HG03175 (cell line): ENCODE measurements at regions not wholly inside any gene's neighbourhood (a gene's known extent, or its start where the extent isn't known, plus 50 kb on each side); places are given as distances from the start of the nearest gene placed in this dataset.
A peak's percentile ranks its signal among the peaks of the same experiment; 100 is the strongest.
"Not testable (repeated sequence)": the region's sequence is repeated elsewhere in the genome, so short reads cannot be mapped to it uniquely, and the experiment has no call there.

Source experiments
- ATAC-seq: cut with Tn5 transposase; IDR thresholded peaks from one replicate; pipeline ENCODE4 v1.9.1; 2021; ENCODE audit warnings: mild to moderate bottlenecking, moderate library complexity; ENCODE audit not compliant: unreplicated experiment

DNA sequence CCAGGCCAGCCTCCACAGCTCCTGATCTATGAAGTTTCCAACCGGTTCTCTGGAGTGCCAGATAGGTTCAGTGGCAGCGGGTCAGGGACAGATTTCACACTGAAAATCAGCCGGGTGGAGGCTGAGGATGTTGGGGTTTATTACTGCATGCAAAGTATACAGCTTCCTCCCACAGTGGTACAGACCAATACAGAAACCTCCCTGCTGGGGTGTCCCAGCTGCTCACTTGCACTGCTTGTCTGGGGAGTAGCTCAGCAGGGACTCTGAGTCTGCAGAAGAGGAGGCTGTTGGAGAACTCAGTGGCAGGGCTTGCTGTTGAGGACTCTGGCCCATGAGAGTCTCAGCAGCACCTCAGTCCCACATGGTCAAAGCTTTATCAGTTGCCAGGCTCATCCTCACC, 1256.6 kb downstream of the RPIA start:
- ATAC-seq: not testable (repeated sequence)

DNA sequence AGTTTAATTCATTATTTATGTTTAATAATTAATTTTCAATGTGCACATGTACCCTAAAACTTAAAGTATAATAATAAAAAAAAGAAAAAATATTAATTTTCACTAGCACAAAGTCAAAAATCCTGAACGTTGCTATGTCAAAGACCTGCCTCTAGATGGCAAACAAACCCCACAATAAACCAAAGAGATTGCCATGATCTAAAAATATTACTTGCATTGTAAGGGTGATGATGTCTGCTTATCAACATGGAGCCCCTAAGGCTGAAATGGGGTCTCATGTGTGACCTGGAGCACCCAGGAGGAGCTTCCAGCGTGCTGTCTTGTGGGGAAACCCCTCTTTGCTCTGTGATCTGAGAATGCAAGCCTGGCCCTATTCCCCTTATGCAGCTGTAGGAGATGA, 1259.3 kb downstream of the RPIA start:
- not testable (repeated sequence) for ATAC-seq

- ATAC-seq: peak; percentile 46
These were observed 1265.8 kb downstream of the RPIA start for GRCh38 chr2:89957236-89957635.

GRCh38 chr2:89959729-89960378, 1268.4 kb downstream of the RPIA start:
- not testable (repeated sequence) for ATAC-seq

DNA sequence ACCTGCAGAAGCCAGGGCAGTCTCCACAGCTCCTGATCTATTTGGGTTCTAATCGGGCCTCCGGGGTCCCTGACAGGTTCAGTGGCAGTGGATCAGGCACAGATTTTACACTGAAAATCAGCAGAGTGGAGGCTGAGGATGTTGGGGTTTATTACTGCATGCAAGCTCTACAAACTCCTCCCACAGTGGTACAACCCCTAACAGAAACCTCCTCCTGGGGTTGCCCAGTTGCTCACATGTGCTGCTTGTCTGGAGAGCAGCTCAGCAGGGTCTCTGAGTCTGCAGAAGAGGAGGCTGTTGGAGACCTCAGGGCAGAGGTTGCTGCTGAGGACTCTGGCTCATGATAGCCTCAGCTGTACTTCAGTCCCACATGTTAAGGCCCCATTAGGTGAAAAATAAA, 1269.1 kb downstream of the RPIA start:
- ATAC-seq: not testable (repeated sequence)

GRCh38 chr2:89968567-89968966, 1277.1 kb downstream of the RPIA start:
- ATAC-seq: peak; percentile 74

GRCh38 chr2:89969190-89969589, 1277.7 kb downstream of the RPIA start:
- not testable (repeated sequence) for ATAC-seq

DNA sequence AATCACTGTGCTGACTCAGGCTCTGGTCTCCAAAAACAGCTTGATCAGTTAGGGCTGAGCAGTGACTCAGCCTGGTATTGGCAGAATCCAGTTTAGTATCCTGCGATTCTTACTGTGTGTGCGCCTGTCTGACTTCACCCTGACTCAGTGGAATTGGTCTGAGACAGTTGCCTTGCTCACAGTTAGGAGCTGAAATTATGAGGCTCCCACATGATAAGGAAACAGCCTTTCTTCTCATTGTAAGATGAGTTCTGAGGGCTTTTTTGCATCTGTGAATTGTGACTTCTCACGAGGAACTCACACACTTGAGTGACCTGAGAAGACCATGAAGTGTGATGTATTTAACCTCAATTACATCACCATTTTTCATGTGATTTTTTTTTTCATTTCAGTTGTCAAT, 1282.4 kb downstream of the RPIA start:
- ATAC-seq: not testable (repeated sequence)

DNA sequence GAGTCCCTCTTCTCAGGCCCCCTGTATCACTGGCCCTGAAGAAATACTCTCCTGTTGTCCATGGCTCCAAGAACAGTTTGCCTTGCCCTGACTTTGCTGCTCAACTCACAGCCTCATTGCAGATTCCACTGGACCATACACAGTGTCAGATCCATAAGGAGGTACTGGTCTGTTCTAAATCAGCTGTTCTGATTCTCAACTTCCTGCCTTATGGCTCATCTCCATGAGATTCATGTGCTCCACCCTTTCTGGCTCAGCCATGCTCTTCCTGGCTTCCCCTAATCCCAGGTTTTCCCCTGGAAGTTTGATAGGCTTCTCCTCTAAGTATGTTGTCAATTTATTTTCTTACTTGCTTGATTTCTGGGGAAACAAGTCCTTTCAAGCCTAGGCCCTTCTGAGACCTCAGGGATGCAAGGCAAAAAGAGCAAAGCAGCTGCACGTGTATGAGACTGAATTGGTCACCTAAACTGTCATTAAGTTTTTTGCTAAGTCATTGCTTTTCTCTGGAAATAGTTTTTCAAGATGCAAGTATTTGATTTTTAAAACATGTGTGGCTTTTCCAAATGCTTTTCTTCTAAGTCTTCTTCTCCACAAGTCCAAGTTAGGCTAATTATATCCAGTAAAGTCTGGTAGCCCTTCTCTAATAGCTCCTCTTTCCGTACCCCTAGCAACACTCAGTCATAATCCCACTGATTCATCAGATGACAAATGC, 1288.5 kb downstream of the RPIA start:
- ATAC-seq: not testable (repeated sequence)

DNA sequence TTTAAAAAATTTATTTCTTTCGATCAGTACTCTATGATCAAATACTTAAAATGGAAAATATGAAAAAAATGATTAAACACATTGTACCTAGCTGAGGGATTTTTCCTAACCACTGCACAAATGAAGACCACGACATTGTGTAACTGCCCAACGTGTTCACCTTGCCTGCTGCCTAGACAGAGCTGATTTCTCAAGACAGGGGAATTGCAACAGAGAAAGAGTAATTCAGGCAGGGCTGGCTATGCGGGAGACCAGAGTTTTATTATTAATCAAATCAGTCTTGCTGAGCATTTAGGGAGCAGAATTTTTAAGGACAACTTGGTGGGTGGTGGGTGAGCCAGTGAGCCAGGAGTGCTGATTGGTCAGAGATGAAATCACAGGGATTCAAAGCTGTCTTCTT, 1290.8 kb downstream of the RPIA start:
- not testable (repeated sequence) for ATAC-seq

GRCh38 chr2:89985650-89986049, 1294.2 kb downstream of the RPIA start:
- ATAC-seq: not testable (repeated sequence)

GRCh38 chr2:89986532-89986931, 1295.1 kb downstream of the RPIA start:
- ATAC-seq: not testable (repeated sequence)

GRCh38 chr2:89996779-89997178, 1305.3 kb downstream of the RPIA start:
- ATAC-seq: not testable (repeated sequence)

DNA sequence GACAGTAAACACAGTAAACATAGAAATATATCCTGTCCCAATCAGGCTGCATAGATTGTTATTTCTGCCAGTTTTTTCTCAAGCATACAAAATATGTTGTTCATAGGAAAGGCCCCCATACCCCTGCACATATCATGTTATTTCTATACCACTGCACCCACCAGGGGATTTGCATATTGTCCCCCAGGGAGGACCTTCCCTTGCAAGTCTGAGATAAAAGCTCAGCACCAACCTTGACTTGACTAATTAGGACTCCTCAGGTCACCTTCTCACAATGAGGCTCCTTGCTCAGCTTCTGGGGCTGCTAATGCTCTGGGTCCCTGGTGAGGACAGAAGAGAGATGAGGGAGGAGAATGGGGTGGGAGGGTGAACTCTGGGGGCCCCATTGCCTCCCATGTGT, 1313.1 kb downstream of the RPIA start:
- ATAC-seq: not testable (repeated sequence)

GRCh38 chr2:90010442-90011100, 1319.1 kb downstream of the RPIA start:
- not testable (repeated sequence) for ATAC-seq

DNA sequence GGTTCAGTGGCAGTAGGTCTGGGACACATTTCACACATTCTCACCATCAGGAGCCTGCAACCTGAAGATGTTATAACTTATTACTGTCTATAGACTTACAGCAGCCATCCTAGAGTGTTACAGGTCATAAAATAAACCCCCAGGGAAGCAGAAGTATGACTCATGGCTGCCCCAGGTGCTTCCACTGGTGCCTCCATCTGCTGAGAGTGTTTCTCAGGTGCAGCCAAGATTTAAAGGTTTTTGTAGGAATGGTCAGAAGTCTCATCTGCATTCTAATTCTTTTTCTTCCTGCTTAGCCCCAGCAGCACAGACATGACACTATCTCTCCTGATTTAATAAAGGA, 1319.6 kb downstream of the RPIA start:
- not testable (repeated sequence) for ATAC-seq

DNA sequence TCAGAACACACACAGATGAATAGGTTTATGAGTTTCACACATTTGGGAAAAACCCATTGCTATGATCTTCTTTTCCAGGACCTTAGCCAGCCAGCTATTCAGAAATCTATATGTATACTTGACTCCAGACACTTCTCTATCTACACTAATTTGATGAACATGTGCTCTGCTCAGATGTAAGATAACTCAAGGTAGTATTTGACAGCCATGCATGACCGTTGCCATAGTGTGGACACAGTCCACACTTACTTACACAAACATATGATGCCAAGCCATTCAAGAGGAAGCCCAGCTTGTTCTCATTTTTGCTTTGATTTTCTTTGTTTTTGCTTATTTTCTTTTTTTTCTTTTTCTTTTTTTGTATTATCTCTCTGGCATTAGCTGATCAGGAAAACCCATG, 1328.4 kb downstream of the RPIA start:
- not testable (repeated sequence) for ATAC-seq

- peak; percentile 78 for ATAC-seq
These were observed 1329.8 kb downstream of the RPIA start for GRCh38 chr2:90021234-90021633.

DNA sequence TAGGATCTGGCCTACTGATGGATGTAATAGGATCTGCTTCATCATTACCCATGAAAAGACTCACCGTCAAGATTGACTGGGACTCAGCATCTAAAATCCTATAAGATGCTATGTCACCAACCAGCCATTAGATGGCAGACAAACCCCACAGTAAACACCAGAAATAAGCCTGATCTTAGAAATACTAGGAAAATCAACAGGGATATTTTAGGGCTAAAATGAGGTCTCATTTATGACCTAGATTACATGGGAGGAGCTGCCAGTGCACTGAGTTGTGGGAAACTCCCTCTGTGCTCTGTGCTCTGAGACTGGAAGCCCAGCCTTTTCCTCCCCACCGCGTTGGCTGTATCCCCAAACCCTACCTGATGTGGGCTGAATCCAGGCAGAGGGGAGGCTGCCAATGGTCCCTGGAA, 1335.8 kb downstream of the RPIA start:
- peak; percentile 65 for ATAC-seq

GRCh38 chr2:90028381-90029079, 1337.1 kb downstream of the RPIA start:
- not testable (repeated sequence) for ATAC-seq

- ATAC-seq: not testable (repeated sequence)
These were observed 1337.6 kb downstream of the RPIA start for GRCh38 chr2:90029080-90029428.
